ENCODE measurements at regions not wholly inside any gene's neighbourhood (a gene's known extent, or its start where the extent isn't known, plus 50 kb on each side); places are given as distances from the start of the nearest gene placed in this dataset.

DNA sequence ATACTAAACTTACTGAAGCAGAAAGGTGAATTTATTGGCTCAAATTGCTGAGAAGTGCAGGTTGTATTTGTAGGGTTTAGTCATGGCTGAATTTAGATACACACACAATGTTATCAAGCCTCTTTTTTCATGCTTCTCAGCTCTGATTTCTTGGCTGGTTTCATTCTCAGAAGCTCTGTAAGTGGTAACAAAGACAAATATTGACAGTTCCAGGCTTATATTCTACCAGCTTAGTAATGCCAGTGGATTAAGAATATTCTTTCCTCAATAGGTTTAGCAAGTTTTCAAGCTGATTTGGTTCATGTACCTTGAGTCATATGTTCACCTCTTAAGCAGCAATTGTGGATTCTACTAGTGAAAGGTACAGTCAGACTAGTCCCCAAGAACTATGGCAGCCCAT lies 52.1 kb upstream of the PKIB start:
- TF ChIP-seq EZH2 (IDR thresholded peaks at IDR 0.05; ENCODE audit: borderline replicate concordance, low read depth, low read length, poor library complexity, severe bottlenecking), result no peak
- TF ChIP-seq, protein P1, sequence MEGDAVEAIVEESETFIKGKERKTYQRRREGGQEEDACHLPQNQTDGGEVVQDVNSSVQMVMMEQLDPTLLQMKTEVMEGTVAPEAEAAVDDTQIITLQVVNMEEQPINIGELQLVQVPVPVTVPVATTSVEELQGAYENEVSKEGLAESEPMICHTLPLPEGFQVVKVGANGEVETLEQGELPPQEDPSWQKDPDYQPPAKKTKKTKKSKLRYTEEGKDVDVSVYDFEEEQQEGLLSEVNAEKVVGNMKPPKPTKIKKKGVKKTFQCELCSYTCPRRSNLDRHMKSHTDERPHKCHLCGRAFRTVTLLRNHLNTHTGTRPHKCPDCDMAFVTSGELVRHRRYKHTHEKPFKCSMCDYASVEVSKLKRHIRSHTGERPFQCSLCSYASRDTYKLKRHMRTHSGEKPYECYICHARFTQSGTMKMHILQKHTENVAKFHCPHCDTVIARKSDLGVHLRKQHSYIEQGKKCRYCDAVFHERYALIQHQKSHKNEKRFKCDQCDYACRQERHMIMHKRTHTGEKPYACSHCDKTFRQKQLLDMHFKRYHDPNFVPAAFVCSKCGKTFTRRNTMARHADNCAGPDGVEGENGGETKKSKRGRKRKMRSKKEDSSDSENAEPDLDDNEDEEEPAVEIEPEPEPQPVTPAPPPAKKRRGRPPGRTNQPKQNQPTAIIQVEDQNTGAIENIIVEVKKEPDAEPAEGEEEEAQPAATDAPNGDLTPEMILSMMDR (conservative IDR thresholded peaks at IDR 0.05; ENCODE audit: low read depth, low read length), result no peak
- CTCF ChIA-PET, result no interaction called here
- Histone ChIP-seq H3K27ac (ENCODE audit: low read depth, low read length, poor library complexity, severe bottlenecking) (no peak overlapping the region), H3K27me3 (replicated peaks; ENCODE audit: insufficient read depth, low read depth, low read length, poor library complexity) (no peaks in the 10 kb centered on the region), H3K4me3 (ENCODE audit: low read depth, low read length, poor library complexity, severe bottlenecking) (no peak overlapping the region), H3K4me1 (ENCODE audit: insufficient read depth, low read length, poor library complexity, severe bottlenecking) (peaks cover 3% of the 10 kb centered on the region), H3K9me3 (ENCODE audit: low read depth, low read length, poor library complexity, severe bottlenecking) (no peaks in the 10 kb centered on the region), H3K36me3 (ENCODE audit: insufficient read depth, low read length, poor library complexity, severe bottlenecking) (no peaks in the 10 kb centered on the region)
- intact Hi-C loops (cut with micrococcal nuclease; ENCODE audit: unreplicated experiment), result no loop called here
- BruUV-seq (replicated peaks), result no TSS peak
- no peak for DNase-seq (ENCODE audit: low spot score)
- POLR2A ChIA-PET (ENCODE audit: low non-redundant PET), result no interaction called here

All from A673 (cell line).